DMS 273 (cell line): ENCODE measurements at regions not wholly inside any gene's neighbourhood (a gene's known extent, or its start where the extent isn't known, plus 50 kb on each side); places are given as distances from the start of the nearest gene placed in this dataset.
A peak's percentile ranks its signal among the peaks of the same experiment; 100 is the strongest.
"Not testable (repeated sequence)": the region's sequence is repeated elsewhere in the genome, so short reads cannot be mapped to it uniquely, and the experiment has no call there.

Experiments used
- DNase-seq: peaks from one replicate; lab custom pipeline; 2025; ENCODE audit not compliant: unreplicated experiment; lab: John Stamatoyannopoulos, UW

- DNase-seq: no peak
Measured at GRCh38 chr12:61530456-61530855, 729.7 kb upstream of the USP15 start.

- no peak for DNase-seq
Measured at GRCh38 chr12:61531195-61531594, 729.0 kb upstream of the USP15 start.

GRCh38 chr12:61536117-61536516 lies 724.1 kb upstream of the USP15 start:
- DNase-seq: no peak

- no peak for DNase-seq
Measured at GRCh38 chr12:61536525-61536924, 723.7 kb upstream of the USP15 start.

- peak; percentile 6 for DNase-seq
Measured at GRCh38 chr12:61538951-61539350, 721.3 kb upstream of the USP15 start.

GRCh38 chr12:61542551-61542950 lies 717.7 kb upstream of the USP15 start:
- DNase-seq: no peak

GRCh38 chr12:61546296-61546695 lies 713.9 kb upstream of the USP15 start:
- DNase-seq: no peak

GRCh38 chr12:61553091-61553490 lies 707.1 kb upstream of the USP15 start:
- DNase-seq: no peak

- DNase-seq: no peak
Measured at GRCh38 chr12:61554268-61555008, 705.8 kb upstream of the USP15 start.

- no peak for DNase-seq
Measured at GRCh38 chr12:61563665-61564450, 696.3 kb upstream of the USP15 start.

GRCh38 chr12:61564466-61564865 lies 695.7 kb upstream of the USP15 start:
- DNase-seq: no peak

GRCh38 chr12:61566183-61566582 lies 694.0 kb upstream of the USP15 start:
- no peak for DNase-seq

GRCh38 chr12:61574339-61574738 lies 685.9 kb upstream of the USP15 start:
- DNase-seq: no peak

- DNase-seq: no peak
Measured at GRCh38 chr12:61584943-61585342, 675.3 kb upstream of the USP15 start.

- DNase-seq: not testable (repeated sequence)
Measured at GRCh38 chr12:61590864-61591263, 669.3 kb upstream of the USP15 start.

- DNase-seq: no peak
Measured at GRCh38 chr12:61610143-61610542, 650.1 kb upstream of the USP15 start.

- DNase-seq: no peak
Measured at GRCh38 chr12:61629702-61630101, 630.5 kb upstream of the USP15 start.

GRCh38 chr12:61646639-61647038 lies 613.6 kb upstream of the USP15 start:
- no peak for DNase-seq

- DNase-seq: no peak
Measured at GRCh38 chr12:61647566-61647965, 612.6 kb upstream of the USP15 start.

- DNase-seq: no peak
Measured at GRCh38 chr12:61652265-61652664, 607.9 kb upstream of the USP15 start.

- peak; percentile 1 for DNase-seq
Measured at GRCh38 chr12:61654698-61655097, 605.5 kb upstream of the USP15 start.

- no peak for DNase-seq
Measured at GRCh38 chr12:61655241-61655640, 605.0 kb upstream of the USP15 start.
